ENCODE measurements at regions not wholly inside any gene's neighbourhood (a gene's known extent, or its start where the extent isn't known, plus 50 kb on each side); places are given as distances from the start of the nearest gene placed in this dataset.
"Not testable (repeated sequence)": the region's sequence is repeated elsewhere in the genome, so short reads cannot be mapped to it uniquely, and the experiment has no call there.

DNA sequence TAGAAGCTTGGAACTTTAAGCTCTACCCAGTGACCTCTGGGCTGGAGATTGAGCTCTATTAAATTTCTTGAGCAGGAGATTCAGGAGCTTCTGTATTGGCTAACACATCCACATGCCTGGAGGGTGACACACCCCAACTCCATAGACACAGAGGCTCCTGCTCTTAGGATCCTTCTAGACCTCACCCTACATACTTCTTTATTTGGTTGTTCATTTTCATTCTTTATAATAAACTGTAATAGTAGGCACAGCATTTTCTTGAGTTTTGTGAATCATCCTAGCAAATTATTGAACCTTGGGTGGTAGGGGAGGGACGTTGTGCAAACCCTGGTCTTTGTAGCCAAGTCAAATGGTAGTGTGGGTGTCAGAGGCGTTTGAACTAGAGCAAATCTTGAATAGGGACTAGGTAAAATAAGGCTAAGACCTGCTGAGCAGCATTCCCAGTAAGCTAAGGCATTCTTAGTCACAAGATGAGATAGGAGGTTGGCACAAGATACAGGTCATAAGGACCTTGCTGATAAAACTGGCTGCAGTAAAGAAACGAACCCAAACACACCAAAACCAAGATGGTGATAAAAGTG lies 323.8 kb upstream of the GALNT5 start:
- no peak for DNase-seq (ENCODE audit: low spot score)

DNA sequence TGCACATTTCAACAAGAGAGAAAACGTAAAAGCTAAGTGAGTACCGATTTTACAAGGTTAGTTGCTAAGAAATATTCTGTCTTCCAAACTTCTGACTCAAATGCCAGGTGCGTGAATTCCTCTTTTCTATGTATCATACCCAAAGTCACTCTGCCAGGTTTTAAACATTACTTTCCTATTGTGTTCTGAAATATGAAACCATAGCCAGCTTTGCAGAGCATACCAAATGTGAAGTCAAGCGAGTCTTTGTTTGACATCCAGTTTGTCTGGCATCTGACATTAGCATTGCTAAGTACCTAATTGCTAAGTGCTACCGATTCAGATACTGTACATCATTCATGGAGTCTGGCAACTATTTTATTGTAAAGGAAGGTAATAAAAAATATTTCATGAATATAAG lies 321.9 kb upstream of the GALNT5 start:
- no peak for DNase-seq (ENCODE audit: low spot score)

DNA sequence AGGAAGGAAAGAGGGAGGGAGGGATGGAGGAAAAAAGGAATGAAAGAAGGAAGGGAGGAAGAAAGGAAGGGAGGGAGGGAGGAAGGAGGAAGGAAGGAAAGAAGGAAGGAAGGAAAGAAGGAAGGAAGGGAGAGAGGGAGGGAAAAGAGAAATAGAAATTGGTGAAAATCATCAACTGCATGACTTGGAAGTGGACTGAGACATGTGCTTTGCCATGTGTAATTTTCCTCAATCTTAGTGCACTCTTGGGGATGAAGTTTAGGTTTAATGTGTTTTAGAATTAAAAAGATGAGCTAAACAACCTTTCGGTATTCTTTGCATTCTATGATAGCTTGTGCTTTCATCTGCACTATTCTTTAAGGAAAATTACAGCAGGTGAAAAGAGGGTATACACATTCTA lies 320.1 kb upstream of the GALNT5 start:
- DNase-seq (ENCODE audit: low spot score), result no peak

DNA sequence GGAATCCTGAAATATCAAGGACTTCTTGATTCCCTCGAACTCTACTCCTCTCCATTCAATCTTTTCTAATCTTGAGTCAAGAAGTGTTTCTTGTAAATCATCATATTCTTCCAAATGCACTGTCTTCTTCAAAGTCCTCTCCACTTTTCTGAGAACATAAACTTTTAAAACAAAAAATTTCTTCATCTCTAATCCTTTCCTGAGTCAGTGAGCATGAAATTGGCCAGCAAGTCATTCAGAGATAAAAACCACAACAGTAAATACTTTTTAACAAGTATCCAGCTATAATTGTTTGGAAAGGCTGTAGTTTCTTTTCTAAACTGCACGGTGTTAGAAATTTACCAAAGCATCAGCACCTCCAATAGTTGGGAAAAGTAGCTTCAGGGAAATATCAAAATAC lies 312.6 kb upstream of the GALNT5 start:
- no peak for DNase-seq (ENCODE audit: low spot score)

DNA sequence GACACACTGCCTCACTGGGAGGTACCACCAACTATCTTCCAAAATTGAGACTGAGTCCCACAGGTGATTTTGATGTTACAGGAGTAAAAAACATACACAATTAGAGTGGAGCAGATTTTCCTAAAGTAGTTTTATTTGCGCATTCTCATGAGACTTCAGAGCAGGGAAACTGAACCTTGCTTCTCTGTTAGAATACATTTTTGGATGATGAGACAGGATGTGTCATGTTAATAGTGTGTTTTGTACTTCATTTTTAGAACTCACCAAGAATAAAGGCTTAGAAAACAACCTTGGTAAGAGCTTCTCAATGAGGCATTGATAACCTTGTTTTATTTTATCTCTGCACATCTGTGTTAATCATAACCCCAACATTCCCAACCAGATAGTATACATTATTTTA lies 310.2 kb upstream of the GALNT5 start:
- DNase-seq (ENCODE audit: low spot score), result no peak

DNA sequence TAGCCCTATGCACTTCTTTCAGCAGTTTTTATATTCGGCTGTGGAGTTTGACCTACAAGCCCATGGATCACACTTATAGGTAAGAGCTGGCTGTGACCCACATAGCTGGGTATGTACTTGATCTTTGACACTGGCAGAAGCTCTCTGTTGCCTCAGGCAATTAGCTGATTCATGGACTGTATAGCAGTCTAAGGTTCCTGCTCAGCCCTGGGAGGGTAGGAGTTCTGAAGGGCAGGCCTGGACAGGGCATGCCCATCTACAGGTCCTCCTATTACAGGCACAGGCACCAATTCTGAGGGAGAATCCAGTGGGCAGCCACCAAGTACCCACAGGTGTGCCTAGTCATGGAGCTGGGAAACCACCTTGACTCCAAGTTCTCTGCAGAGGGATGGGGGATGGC lies 301.8 kb upstream of the GALNT5 start:
- no peak for DNase-seq (ENCODE audit: low spot score)

DNA sequence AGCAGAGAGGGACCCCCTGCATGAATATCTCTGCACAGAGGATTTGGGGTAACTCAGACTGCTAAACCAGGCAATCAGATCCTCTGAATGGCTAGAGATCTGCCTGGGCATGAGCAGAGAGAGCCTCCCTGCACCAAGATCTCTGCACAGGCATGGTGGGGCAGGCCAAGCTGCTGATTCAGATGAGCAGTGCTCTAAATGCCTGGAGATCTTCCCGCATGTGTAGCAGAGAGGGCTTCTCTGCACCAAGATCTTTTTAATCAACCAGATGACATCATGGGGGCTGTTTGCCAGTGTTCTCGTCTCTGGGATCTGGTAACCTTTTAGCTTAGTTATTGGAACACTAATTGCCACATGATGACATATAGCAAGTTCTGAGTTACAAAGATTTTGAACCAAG lies 301.3 kb upstream of the GALNT5 start:
- DNase-seq (ENCODE audit: low spot score), result no peak

DNA sequence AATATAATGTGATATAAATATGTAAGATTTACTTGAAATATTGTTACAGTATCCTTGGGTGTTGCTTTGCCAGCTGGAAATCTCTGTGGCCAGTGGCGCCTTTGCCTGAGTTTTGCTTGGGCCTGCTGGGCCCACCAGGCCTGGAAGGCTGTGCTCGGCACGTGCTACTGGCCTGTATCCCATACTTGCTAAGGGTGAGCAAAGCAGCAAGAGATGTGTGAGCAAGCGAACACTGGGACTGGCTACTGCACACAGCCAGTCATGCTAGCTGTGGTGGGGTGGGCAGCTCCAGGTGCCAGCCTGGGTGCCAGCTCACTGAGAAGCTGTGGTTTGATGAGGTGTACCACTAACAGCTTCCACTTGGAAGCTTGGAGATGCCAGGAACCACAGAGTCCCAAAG lies 299.1 kb upstream of the GALNT5 start:
- DNase-seq (ENCODE audit: low spot score), result no peak

DNA sequence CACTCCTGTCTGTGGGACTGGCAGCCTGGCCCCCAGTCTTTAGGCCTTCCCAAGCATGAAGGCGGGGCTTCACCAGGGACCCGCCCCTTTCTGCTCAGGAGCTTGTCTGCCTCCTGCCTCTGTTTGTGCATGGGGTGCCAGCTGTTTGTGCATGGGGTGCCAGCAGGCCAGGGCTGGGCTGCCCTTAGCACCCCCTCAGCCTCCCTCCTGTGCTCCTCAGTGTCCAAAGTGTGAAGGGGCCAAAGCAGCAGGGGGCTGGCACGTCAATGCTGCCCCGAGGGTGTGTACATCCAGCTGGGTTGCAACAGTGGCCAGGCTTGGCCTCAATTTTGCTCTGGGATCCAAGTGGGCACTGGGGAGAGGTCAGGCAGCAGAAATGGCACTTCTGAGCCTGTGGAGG lies 298.0 kb upstream of the GALNT5 start:
- no peak for DNase-seq (ENCODE audit: low spot score)

DNA sequence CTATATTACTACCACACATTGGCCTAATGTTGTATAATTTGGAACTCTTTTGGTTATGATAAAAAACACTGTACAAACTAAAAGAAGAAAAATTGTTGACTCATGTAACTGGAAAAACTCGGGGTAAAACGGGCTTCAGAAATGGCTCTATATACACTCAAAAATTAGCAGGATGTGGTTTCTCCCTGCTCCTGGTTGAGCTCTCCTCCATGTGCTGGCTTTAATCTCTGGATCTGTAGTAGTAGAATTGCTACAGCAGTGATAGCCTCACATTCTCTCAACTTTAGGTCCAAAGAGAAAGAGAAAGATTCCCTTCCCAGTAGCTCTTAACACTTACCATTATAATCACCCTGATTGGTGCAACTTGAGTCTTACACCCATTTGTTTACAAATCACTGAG lies 274.9 kb upstream of the GALNT5 start:
- DNase-seq (ENCODE audit: low spot score), result no peak

DNA sequence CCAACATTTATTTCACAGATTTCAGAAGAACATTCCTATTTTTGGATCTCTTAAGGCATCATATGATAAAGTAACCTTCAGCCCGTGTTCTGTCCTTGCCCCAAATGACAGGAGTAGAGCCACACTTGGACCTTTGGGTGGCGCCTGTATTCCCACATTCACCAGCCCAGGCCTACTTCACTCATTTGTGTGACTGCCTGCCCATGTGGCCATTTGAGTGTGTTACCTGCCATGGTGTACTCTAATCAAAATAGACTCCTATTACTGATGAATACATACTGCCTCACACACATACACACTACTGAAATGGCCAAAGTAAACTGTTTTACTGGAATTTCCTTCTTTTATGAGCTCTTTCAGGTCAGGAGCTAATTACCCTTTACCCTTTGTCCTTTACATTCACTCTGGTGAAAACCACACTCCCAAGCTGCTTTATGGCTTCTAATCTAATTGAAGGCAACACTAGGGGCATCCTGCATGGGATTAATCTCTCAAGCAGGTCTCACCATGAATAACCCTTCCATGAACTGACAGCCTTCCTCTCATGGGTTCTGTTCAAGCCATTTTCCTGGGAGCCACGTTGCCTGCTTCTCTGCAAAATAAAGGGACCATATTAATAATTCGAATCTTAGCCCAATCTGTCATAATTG lies 271.0 kb upstream of the GALNT5 start:
- DNase-seq (ENCODE audit: low spot score), result no peak

DNA sequence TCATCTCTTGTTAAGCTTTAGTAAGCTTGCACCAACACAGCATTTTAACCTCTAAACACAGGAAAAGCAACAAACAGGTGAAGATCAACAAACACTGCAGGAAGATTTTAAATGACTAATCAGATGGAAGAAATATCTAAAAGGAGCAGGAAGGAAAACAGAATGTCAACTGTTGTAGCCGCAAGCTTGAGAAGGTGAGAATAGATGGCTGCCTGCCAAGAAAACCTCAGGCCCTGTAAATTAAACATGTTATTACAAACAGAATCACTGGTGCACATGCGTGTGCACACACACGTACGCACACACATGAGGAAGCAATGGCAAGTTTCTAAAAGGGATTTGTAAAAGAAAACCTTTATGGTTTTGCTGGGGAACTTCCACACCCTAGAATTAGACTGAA lies 257.8 kb upstream of the GALNT5 start:
- no peak for DNase-seq (ENCODE audit: low spot score)

DNA sequence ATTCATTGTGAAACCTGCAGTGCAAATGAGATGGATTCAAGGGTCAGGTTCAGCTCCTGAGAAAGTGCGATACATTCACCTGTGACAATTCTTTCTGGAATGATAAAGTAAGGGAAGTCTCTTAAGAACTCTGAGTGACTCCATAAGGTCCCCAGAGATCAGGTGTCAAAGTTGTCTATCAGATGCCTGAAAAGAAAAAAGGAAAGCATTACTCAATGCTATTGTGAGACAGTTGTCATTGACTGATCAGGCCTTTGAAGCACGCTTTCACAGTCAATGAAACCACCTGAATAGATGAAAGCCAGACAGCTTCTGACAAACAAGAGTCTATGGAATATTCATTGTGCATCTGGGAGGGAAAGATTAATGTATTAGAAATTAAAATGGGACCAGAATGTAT lies 252.7 kb upstream of the GALNT5 start:
- DNase-seq (ENCODE audit: low spot score), result no peak

DNA sequence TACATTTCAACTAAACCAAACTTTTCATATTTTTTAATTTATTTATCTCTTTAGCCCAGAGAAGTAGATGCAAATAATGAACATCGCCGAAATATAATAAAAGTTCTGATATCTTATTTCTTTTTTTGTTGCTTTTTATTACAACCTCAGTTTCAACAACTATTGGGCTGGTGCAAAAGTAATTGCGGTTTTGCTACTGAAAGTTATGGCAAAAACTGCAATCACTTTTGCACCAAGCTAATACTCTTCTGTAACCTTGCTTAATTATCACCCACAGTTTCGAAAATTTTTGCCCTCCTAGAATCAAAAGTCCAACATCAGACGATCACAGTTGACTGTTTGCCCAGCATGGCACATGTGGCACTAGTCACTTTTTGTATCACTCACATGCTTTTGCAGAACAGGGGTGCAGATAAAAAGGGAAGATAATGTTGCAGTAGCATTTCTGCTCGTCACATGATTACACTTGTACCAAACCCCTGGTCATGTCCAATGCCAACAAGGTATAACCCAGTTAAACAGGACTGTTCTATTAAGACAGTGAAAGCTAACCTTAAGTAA lies 242.4 kb upstream of the GALNT5 start:
- no peak for DNase-seq (ENCODE audit: low spot score)

DNA sequence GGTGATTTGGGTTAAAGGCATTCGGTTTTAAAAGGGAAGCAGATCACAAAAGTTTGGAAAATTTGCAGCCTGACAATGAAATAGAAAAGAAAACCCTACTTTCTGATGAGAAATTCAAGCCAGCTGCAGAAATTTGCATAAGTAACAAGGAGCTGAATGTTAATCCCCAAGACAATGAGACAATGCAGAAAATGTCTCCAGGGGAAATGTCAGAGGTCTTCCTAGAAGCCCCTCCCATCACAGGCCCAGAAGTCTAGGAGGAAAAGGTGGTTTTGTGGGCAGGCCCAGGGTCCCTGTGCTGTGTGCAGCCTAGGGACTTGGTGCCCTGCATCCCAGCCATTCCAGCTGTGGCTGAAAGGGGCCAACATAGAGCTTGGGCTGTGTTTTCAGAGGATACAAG lies 234.2 kb upstream of the GALNT5 start:
- DNase-seq (ENCODE audit: low spot score), result not testable (repeated sequence)

DNA sequence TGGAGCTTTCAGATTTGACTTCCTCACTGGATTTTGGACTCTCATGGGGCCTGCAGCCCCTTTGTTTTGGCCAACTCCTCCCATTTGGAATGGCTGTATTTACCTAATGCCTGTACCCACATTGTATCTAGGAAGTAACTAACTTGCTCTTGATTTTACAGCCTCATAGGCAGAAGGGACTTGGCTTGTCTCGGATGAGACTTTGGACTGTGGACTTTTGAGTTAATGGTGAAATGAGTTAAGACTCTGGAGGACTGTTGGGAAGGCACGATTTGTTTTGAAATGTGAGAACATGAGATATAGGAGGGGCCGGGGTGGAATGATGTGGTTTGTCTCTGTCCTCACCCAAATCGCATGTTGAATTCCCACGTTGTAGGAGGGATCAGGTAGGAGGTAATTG lies 233.4 kb upstream of the GALNT5 start:
- no peak for DNase-seq (ENCODE audit: low spot score)

DNA sequence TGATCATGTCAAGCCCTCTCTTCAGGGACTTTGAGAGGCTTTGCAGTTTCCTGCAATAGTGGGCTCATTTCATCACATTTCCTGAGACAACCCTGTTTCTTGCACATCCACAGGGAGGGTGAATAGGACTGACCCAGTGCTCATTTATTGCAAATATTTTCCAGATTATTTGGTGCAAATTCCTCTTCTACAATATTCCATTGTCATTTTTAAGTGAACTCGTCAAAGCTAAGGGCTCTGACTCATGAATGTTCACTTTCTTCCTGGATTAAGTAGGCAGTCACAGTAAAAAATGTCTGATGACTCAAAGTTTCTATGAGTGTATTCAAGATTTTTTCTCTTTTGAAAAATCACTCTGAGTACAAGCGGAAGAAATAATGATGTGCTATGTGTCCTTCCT lies 225.5 kb upstream of the GALNT5 start:
- DNase-seq (ENCODE audit: low spot score), result no peak

DNA sequence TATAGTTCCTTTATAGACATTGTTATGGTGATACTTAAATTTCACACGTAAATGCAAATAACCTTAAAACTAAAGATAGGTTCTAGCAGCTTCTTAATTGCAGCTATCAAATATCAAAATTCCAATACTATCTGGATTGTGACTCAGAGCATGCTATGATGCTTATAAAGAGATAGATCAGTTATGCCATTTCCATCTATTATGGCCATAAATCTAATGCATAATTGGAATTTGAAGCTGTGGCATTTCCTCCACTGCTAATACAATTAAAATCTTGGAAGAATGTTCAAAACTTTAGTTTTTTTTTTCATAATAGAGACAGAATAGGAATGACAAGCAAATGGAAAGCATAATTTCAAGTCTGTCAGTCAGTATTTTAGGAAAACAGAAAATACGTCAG lies 220.8 kb upstream of the GALNT5 start:
- no peak for DNase-seq (ENCODE audit: low spot score)

DNA sequence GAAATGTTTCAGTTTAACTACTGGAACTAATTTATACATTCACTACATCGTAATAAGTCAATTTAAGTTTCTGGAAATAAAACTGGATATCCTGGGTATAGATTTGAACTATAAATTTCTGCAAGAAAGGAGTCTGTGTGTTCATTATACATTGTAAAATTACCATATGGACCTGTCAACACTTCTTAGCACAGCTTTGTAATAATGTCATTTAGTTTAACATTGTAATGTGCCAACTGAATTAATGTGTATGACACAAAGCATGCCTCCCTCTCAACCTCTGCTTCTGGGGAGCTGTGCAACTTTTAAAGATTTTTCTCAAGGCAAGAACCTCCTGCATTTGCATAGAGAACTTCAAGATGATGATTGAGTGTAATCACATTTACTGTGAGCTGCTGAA lies 213.7 kb upstream of the GALNT5 start:
- no peak for DNase-seq (ENCODE audit: low spot score)

DNA sequence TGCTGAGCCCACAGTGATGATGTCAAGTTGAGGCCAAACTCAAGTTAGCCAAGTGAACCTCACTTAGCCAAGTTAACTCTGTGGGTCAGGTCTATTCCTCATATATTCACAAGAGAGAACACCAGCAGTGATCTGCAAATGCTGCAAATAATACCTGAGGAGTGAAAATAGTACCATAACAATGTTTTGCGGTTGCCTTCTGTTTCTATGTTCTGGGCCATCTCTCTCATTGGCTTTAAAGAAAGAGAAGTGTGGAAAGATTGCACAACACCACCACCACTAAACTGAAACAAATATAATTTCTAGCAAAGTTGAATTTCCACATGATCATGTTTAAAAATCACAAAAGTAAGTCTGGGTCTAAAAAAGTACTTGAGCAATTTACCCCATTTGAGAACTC lies 211.1 kb upstream of the GALNT5 start:
- DNase-seq (ENCODE audit: low spot score), result no peak

DNA sequence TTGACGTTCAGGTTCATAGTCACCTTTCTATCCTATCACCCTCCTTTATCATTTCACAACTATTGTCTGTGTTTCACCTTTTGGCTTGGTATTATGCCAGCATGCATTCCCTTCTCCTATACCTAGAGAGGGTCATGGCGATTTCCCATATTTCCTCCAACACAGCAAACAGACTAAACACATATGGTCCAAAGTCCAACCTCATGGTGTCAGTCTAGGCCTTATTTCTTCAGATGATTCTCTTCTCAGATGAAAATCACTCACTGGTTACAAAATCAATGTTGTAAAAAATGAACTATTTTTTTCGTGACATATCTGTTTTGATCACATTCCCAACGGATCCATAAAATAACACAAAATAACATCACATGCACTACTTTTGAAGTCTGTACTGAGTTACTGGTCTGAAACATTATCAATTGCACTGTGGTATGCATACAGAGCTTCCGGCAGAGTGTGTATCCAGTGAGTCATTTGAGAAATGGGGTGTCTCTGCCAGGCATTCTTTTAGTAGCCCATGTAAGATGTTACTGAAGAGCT lies 204.8 kb upstream of the GALNT5 start:
- no peak for DNase-seq (ENCODE audit: low spot score)

DNA sequence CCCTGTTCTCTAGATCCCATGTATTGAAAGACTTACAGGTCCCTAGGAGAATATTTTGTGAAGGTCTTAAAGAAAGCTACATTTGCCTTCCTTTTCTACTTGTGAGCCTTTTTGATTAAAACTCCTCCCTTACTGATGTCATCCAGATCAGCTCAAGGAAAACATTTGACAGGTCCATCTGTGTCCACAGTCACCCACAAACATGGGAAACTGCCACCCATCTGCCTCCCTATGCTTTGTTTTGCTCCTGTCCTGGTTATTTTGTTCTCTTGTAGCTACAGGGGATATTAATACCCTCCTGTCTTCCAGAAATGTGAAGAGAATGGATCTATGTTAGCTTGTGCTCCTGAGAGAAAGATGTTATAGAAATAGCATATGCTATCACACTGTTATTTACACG lies 203.6 kb upstream of the GALNT5 start:
- no peak for DNase-seq (ENCODE audit: low spot score)

DNA sequence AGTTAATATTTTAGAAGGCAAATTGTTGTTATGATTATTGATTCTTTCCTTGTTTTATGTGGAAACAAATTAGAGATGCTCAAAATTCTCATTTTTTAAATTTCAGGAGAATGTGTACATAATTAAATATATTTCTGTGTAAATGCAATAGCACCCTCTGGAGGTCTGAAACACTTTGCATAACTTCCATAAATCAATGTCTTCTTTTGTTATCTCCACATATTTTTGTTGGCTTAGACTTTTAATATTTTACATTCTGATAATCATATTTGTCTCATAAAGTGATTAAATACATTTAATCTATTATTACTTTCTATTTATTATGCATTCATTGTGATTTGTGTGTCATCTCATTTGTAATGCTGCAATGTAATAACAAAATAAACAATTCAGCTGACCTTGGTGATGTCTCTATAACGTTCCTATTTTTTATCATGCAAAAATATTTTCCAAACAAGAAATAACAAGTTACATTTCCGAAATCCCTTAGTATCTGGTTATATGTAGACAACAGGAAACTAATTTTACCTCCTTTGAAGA lies 201.8 kb upstream of the GALNT5 start:
- peak; percentile 7 for DNase-seq (ENCODE audit: low spot score)
